ENCODE measurements at regions not wholly inside any gene's neighbourhood (a gene's known extent, or its start where the extent isn't known, plus 50 kb on each side); places are given as distances from the start of the nearest gene placed in this dataset.

- Histone ChIP-seq H3K4me3 (ENCODE audit: low read depth in 2 of 2, low read length in 2 of 2) (no peak overlapping the region), H3K27ac (ENCODE audit: low read length) (no peak overlapping the region), H3K27me3 (ENCODE audit: control insufficient read depth, insufficient read depth, low read length) (peaks cover 6% of the 10 kb centered on the region), H3K36me3 (ENCODE audit: control insufficient read depth, insufficient read depth, low read length) (no peaks in the 10 kb centered on the region), H3K9me3 (ENCODE audit: control insufficient read depth, insufficient read depth, low read depth, low read length) (no peaks in the 10 kb centered on the region), H3K4me1 (ENCODE audit: control insufficient read depth, insufficient read depth, low read length) (no peaks in the 10 kb centered on the region)
- no peak for TF ChIP-seq CTCF (IDR thresholded peaks at IDR 0.05)
- TF ChIP-seq SIN3A (IDR thresholded peaks at IDR 0.05; ENCODE audit: borderline replicate concordance, insufficient read depth, low read depth, low read length), result no peak
- TF ChIP-seq TCF7L2 (IDR thresholded peaks at IDR 0.05; ENCODE audit: low read depth, low read length), result no peak
- TF ChIP-seq POLR2AphosphoS5 (IDR thresholded peaks at IDR 0.05; ENCODE audit: low read depth, low read length), result no peak
- no peak for TF ChIP-seq REST (IDR thresholded peaks at IDR 0.05; ENCODE audit: insufficient read depth in 1 of 2, low read depth in 2 of 2, low read length in 1 of 2)
- ATAC-seq (no peak), DNase-seq (ENCODE audit: low read depth, low spot score) (no peak)
- intact Hi-C loops (cut with micrococcal nuclease; ENCODE audit: unreplicated experiment) (no loop called here), in situ Hi-C loops (cut with HindIII; ENCODE audit: low pct_unique_long_range_greater_than_20kb, low sequenced_read_pairs) (no loop called here)
- POLR2A ChIA-PET, result no interaction called here
- CTCF ChIA-PET, result no interaction called here
- BruUV-seq (replicated peaks), result no TSS peak
Observed at GRCh38 chr10:43731486-43731885, 82.8 kb upstream of the ZNF32 start.

- Histone ChIP-seq H3K36me3 (ENCODE audit: control insufficient read depth, insufficient read depth, low read length) (no peaks in the 10 kb centered on the region), H3K4me1 (ENCODE audit: control insufficient read depth, insufficient read depth, low read length) (no peaks in the 10 kb centered on the region), H3K27ac (ENCODE audit: low read length) (no peak overlapping the region), H3K27me3 (ENCODE audit: control insufficient read depth, insufficient read depth, low read length) (no peaks in the 10 kb centered on the region; the same call in 1 of the 2 replicates), H3K9me3 (ENCODE audit: control insufficient read depth, insufficient read depth, low read depth, low read length) (no peaks in the 10 kb centered on the region), H3K4me3 (ENCODE audit: low read depth in 2 of 2, low read length in 2 of 2) (no peak overlapping the region)
- in situ Hi-C loops (cut with HindIII; ENCODE audit: low pct_unique_long_range_greater_than_20kb, low sequenced_read_pairs) (no loop called here), intact Hi-C loops (cut with micrococcal nuclease; ENCODE audit: unreplicated experiment) (no loop called here)
- ChIA-PET POLR2A (no interaction called here), CTCF (no interaction called here)
- no peak for ATAC-seq
- no peak for TF ChIP-seq SIN3A (IDR thresholded peaks at IDR 0.05; ENCODE audit: borderline replicate concordance, insufficient read depth, low read depth, low read length)
- BruUV-seq (replicated peaks), result no TSS peak
- DNase-seq (ENCODE audit: low read depth, low spot score), result no peak
Observed at GRCh38 chr10:43728425-43728824, 79.7 kb upstream of the ZNF32 start.

- BruUV-seq (replicated peaks), result no TSS peak
- Histone ChIP-seq H3K4me3 (ENCODE audit: low read depth in 2 of 2, low read length in 2 of 2) (no peak overlapping the region), H3K27ac (ENCODE audit: low read length) (no peak overlapping the region), H3K36me3 (ENCODE audit: control insufficient read depth, insufficient read depth, low read length) (no peaks in the 10 kb centered on the region), H3K27me3 (ENCODE audit: control insufficient read depth, insufficient read depth, low read length) (no peaks in the 10 kb centered on the region), H3K9me3 (ENCODE audit: control insufficient read depth, insufficient read depth, low read depth, low read length) (no peaks in the 10 kb centered on the region), H3K4me1 (ENCODE audit: control insufficient read depth, insufficient read depth, low read length) (no peaks in the 10 kb centered on the region)
- CTCF ChIA-PET, result no interaction called here
- TF ChIP-seq SIN3A (IDR thresholded peaks at IDR 0.05; ENCODE audit: borderline replicate concordance, insufficient read depth, low read depth, low read length) (no peak), POLR2AphosphoS5 (IDR thresholded peaks at IDR 0.05; ENCODE audit: low read depth, low read length) (no peak), CTCF (IDR thresholded peaks at IDR 0.05) (no peak), TCF7L2 (IDR thresholded peaks at IDR 0.05; ENCODE audit: low read depth, low read length) (no peak), REST (IDR thresholded peaks at IDR 0.05; ENCODE audit: insufficient read depth in 1 of 2, low read depth in 2 of 2, low read length in 1 of 2) (no peak)
- POLR2A ChIA-PET, result no interaction called here
- in situ Hi-C loops (cut with HindIII; ENCODE audit: low pct_unique_long_range_greater_than_20kb, low sequenced_read_pairs) (no loop called here), intact Hi-C loops (cut with micrococcal nuclease; ENCODE audit: unreplicated experiment) (no loop called here)
- no peak for ATAC-seq
- no peak for DNase-seq (ENCODE audit: low read depth, low spot score)
Observed at GRCh38 chr10:43727935-43728334, 79.3 kb upstream of the ZNF32 start.
